Activated naive CD8-positive, alpha-beta T cell treated with anti-CD3 and anti-CD28 coated beads, Interleukin-2, amount 50 U/mL, for 24 hours (primary cell): ENCODE measurements at regions not wholly inside any gene's neighbourhood (a gene's known extent, or its start where the extent isn't known, plus 50 kb on each side); places are given as distances from the start of the nearest gene placed in this dataset.
"Not testable (repeated sequence)": the region's sequence is repeated elsewhere in the genome, so short reads cannot be mapped to it uniquely, and the experiment has no call there.

ENCODE experiments used
- ATAC-seq: fragments of 150-1000 bp; cut with Tn5 transposase; one replicate; pipeline ENCODE4 v1.10.0; 2021
- DNase-seq: peaks from one replicate; pipeline ENCODE4 v3.0.0; 2021
- H3K27ac Mint-ChIP-seq: one replicate; pipeline ENCODE4 v1.8.0; 2021; ENCODE audit warnings: mild to moderate bottlenecking, mixed read lengths
- H3K27me3 Mint-ChIP-seq: one replicate; pipeline ENCODE4 v1.8.0; 2021; ENCODE audit warnings: mixed read lengths
- H3K36me3 Mint-ChIP-seq: one replicate; pipeline ENCODE4 v1.8.0; 2021; ENCODE audit warnings: low read depth, mixed read lengths
- H3K4me1 Mint-ChIP-seq: one replicate; pipeline ENCODE4 v1.8.0; 2021; ENCODE audit warnings: mixed read lengths
- H3K4me3 Mint-ChIP-seq: one replicate; pipeline ENCODE4 v1.8.0; 2021; ENCODE audit warnings: mild to moderate bottlenecking, moderate library complexity, mixed read lengths
- H3K9me3 Mint-ChIP-seq: one replicate; pipeline ENCODE4 v1.8.0; 2021; ENCODE audit warnings: mixed read lengths

DNA sequence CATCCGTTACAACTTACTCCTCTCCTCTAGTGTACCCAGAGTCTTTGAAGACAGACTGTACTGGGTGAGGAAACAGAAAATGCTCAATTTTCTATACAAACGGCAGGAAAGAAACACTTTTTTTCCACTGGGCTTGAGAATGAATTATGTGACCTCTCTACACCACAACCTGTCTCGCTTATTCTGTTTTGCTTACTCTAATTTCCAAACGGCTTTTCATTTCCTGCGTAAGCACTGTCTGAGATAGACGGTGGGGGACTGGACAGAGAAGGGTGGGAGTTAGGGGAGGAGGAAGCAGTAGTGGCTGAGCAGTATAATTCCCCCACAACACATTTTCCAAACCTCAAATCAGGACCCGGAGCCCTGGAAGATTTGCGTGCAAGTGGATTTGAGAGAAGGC lies 191.4 kb upstream of the SDK2 start:
- no peak for ATAC-seq
- Mint-ChIP-seq H3K27me3 (peaks cover 2% of the 10 kb centered on the region), H3K9me3 (peaks cover 13% of the 10 kb centered on the region), H3K27ac (no peak overlapping the region), H3K4me3 (no peak overlapping the region), H3K4me1 (peaks cover 15% of the 10 kb centered on the region), H3K36me3 (no peaks in the 10 kb centered on the region)
- DNase-seq = no peak

DNA sequence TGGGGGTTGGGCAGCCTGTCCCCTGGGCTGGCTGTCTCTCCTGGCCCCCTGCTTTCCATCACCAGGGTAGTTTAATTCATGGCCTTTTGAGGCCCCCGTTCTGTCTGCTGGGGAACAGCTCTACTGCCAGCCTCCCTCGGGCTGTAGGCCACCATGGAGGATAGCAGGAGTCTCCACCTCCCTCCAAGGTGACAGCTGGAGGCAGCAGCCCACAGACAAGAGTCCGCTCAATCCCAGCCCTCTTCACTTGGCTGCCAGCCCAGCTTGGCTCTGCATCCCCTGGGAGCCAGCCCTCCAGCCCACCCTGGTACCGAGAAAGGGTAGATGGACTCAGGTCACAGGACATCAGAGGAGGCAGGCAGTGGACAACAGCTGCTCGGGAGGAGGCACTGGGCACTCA lies 194.6 kb upstream of the SDK2 start:
- H3K9me3 Mint-ChIP-seq = peaks cover 13% of the 10 kb centered on the region
- DNase-seq (no peak), ATAC-seq (no peak)
- no peak overlapping the region for H3K4me3 Mint-ChIP-seq
- H3K36me3 Mint-ChIP-seq = no peaks in the 10 kb centered on the region
- peaks cover 2% of the 10 kb centered on the region for H3K27me3 Mint-ChIP-seq
- no peak overlapping the region for H3K27ac Mint-ChIP-seq
- peaks cover 11% of the 10 kb centered on the region for H3K4me1 Mint-ChIP-seq

DNA sequence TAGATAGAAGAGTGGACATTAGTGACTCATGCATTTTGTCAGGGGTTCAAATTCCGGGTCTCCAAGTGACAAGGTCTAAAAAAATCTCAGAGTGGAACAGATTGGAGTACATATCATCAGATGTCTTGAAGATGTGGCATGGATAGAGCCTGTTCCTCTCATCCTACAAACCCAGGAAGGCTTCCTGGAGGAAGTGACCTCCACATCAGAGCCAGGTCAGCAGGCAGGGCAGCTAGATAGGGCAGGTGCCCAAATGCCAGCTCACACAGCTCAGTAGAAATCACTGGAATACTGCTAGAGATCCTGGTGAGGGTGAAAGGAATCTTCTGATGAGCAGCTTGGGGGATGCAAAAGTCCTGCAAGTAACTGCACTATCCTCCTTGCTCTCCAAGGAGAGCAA lies 196.6 kb upstream of the SDK2 start:
- Mint-ChIP-seq H3K27ac (no peak overlapping the region), H3K36me3 (no peaks in the 10 kb centered on the region), H3K9me3 (peaks cover 13% of the 10 kb centered on the region), H3K27me3 (no peaks in the 10 kb centered on the region), H3K4me1 (peaks cover 3% of the 10 kb centered on the region), H3K4me3 (no peak overlapping the region)
- DNase-seq (no peak), ATAC-seq (no peak)

GRCh38 chr17:73841431-73842060 lies 197.3 kb upstream of the SDK2 start:
- H3K4me1 Mint-ChIP-seq = peaks cover 1% of the 10 kb centered on the region
- no peak overlapping the region for H3K4me3 Mint-ChIP-seq
- DNase-seq (no peak), ATAC-seq (peak; percentile 58)
- H3K27ac Mint-ChIP-seq = no peak overlapping the region
- peaks cover 12% of the 10 kb centered on the region for H3K9me3 Mint-ChIP-seq
- no peaks in the 10 kb centered on the region for H3K27me3 Mint-ChIP-seq
- no peaks in the 10 kb centered on the region for H3K36me3 Mint-ChIP-seq

DNA sequence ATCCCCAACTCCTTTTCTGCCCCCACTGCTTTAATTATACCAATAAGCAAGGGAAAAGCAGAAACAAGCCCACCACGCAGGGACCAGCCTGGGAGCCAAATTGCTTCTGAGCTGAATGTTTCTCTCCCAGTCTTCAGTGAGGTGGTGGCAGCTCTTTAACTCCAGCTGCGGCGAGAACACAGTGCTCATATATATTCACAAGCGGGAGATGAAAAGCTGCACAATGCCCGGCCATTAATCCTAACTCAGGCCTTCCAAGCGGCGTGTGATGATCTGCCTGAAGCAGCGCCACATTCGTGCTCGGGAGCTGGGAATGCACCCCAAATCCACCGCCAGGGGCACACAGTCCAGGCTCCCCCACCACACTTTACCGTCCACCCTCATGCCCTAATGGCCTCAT lies 203.7 kb upstream of the SDK2 start:
- H3K27me3 Mint-ChIP-seq = no peaks in the 10 kb centered on the region
- peaks cover 2% of the 10 kb centered on the region for H3K4me1 Mint-ChIP-seq
- no peak for DNase-seq
- no peaks in the 10 kb centered on the region for H3K9me3 Mint-ChIP-seq
- ATAC-seq = no peak
- H3K27ac Mint-ChIP-seq = no peak overlapping the region
- H3K36me3 Mint-ChIP-seq = no peaks in the 10 kb centered on the region
- no peak overlapping the region for H3K4me3 Mint-ChIP-seq

DNA sequence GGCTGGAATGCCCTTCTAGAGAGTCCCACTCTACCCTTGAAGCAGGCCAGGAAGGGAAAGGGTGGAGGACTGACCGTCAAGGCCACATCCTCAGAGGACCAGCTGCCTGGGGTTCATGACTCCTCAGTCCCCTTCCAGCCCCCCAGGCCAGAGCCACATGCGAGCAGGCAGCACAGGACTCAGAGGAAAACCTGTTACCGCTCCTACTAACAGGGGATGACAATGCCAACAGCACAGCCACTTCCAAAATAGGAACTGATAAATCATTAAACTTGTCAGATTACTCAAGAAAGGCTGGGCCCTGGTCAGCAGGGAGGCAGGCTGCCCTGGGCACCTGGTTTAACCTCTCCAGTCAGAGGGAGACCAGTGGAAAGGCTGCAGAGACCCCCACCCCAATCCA lies 206.2 kb upstream of the SDK2 start:
- ATAC-seq = no peak
- no peak for DNase-seq
- Mint-ChIP-seq H3K27ac (no peak overlapping the region), H3K36me3 (no peaks in the 10 kb centered on the region), H3K4me3 (no peak overlapping the region), H3K27me3 (no peaks in the 10 kb centered on the region), H3K9me3 (peaks cover 7% of the 10 kb centered on the region), H3K4me1 (peaks cover 2% of the 10 kb centered on the region)

GRCh38 chr17:73851091-73851490 lies 206.8 kb upstream of the SDK2 start:
- H3K4me3 Mint-ChIP-seq = no peak overlapping the region
- no peak overlapping the region for H3K27ac Mint-ChIP-seq
- no peak for DNase-seq
- peaks cover 2% of the 10 kb centered on the region for H3K4me1 Mint-ChIP-seq
- no peaks in the 10 kb centered on the region for H3K36me3 Mint-ChIP-seq
- H3K27me3 Mint-ChIP-seq = no peaks in the 10 kb centered on the region
- ATAC-seq = no peak
- peaks cover 7% of the 10 kb centered on the region for H3K9me3 Mint-ChIP-seq

- Mint-ChIP-seq H3K9me3 (peaks cover 7% of the 10 kb centered on the region), H3K27ac (no peak overlapping the region), H3K4me1 (peaks cover 2% of the 10 kb centered on the region), H3K4me3 (no peak overlapping the region), H3K36me3 (no peaks in the 10 kb centered on the region), H3K27me3 (no peaks in the 10 kb centered on the region)
- ATAC-seq (no peak), DNase-seq (no peak)
Observed at GRCh38 chr17:73851921-73852320, 207.7 kb upstream of the SDK2 start.

- Mint-ChIP-seq H3K9me3 (peaks cover 7% of the 10 kb centered on the region), H3K27ac (no peak overlapping the region), H3K36me3 (no peaks in the 10 kb centered on the region), H3K27me3 (no peaks in the 10 kb centered on the region), H3K4me1 (peaks cover 6% of the 10 kb centered on the region), H3K4me3 (no peak overlapping the region)
- DNase-seq (no peak), ATAC-seq (no peak)
Observed at GRCh38 chr17:73855720-73856333, 211.6 kb upstream of the SDK2 start.

DNA sequence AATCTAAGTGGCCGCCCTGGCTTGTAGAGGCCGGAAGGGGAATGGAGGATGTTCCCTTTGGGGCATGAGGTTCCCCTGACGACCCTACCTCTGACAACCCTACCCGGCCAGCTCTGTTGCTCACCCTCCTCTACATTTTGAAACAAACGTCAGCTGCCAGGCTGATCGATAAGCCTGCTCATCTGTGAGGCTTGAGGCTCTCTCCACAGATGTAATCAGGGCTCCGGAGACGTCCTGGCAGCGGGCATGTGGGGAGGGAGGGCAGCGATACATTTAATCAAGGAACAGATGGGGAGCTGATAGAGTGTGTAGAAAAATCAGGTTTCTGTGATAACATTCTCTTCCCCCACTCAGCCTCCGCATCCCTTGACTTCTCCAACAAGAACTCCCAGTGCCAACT lies 212.3 kb upstream of the SDK2 start:
- ATAC-seq = no peak
- H3K27ac Mint-ChIP-seq = no peak overlapping the region
- H3K4me3 Mint-ChIP-seq = no peak overlapping the region
- no peaks in the 10 kb centered on the region for H3K27me3 Mint-ChIP-seq
- DNase-seq = no peak
- H3K36me3 Mint-ChIP-seq = no peaks in the 10 kb centered on the region
- H3K4me1 Mint-ChIP-seq = peaks cover 3% of the 10 kb centered on the region
- peaks cover 7% of the 10 kb centered on the region for H3K9me3 Mint-ChIP-seq

DNA sequence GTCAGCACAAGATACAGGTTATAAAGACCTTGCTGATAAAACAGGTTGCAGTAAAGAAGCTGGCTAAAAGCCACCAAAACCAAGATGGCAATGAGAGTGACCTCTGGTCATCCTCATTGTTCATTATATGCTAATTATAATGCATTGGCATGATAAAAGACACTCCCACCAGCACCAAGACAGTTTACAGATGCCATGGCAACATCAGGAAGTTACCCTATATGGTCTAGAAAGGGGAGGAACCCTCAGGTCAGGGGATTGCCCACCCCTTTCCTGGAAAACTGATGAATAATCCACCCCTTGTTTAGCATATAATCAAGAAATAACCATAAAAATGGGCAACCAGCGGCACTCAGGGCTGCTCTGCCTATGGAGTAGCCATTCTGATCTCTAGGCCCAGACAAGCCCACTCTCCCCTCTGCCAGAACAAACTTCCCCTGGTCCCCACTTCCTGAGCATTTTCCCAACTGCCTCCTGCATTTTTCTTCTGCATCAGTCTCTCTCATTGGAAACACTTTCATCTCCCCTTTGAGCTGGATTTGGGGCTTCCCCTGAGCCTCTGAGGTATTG lies 215.3 kb upstream of the SDK2 start:
- not testable (repeated sequence) for ATAC-seq, H3K9me3 Mint-ChIP-seq, DNase-seq, H3K4me3 Mint-ChIP-seq, H3K27ac Mint-ChIP-seq, H3K4me1 Mint-ChIP-seq, H3K36me3 Mint-ChIP-seq, H3K27me3 Mint-ChIP-seq

DNA sequence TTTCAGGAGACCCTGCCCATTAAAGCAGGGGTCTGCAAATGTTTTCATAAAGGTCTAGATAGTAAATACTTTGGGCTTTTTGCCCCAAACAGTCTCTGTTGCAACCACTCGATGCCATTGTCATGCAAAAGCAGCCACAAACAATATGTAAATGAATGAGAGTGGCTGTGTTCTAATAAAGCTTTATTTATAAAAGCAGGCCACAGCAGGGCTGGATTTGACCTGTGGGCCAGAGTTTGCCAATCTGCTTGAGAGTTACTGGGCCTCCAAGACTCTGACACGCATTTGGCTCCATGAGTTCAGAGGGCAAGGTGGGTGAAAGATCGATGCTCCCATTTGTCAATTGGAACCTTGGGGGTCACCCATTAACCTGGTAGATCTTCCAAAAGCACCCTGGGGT lies 217.3 kb upstream of the SDK2 start:
- DNase-seq = no peak
- peaks cover 3% of the 10 kb centered on the region for H3K4me1 Mint-ChIP-seq
- H3K36me3 Mint-ChIP-seq = no peaks in the 10 kb centered on the region
- no peak for ATAC-seq
- no peaks in the 10 kb centered on the region for H3K9me3 Mint-ChIP-seq
- H3K27ac Mint-ChIP-seq = no peak overlapping the region
- H3K27me3 Mint-ChIP-seq = no peaks in the 10 kb centered on the region
- H3K4me3 Mint-ChIP-seq = no peak overlapping the region

DNA sequence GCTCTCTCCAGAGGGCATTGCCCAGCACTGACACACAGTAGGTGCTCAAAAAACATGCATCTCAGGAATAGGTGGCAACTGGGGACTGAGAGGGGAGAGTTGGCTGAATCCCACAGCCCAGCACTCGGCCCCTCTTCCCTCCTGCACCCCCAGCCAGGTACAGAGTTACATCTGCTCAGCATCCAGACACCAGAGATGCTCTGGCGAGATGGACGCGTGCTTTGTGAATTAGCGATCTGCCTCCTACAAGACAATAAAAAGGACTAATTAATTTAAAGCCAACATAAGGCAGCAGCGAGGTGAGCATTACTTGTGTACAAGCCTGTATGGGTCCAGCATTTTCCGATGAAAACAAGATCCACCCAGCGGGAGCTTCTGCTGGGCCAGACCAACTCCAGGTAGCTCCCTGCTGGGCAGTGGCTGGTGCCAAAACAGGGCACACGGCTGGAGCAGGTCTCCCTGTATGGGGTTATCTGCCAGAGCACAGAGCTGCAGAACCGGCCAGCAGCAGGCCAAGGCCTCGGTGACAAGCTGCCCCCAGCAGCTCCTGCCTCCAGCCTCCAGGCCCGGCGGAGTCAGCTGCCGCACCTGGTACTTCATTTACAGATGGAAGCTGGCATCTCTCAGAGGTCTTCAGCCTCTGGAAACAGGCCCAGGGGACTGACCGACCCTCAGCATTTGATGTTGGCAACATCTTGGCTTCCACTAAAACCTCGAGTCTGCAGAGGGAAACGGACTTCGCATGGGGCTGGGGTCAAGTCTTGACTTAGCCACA lies 219.7 kb upstream of the SDK2 start:
- no peak for ATAC-seq
- DNase-seq = no peak
- no peak overlapping the region for H3K4me3 Mint-ChIP-seq

DNA sequence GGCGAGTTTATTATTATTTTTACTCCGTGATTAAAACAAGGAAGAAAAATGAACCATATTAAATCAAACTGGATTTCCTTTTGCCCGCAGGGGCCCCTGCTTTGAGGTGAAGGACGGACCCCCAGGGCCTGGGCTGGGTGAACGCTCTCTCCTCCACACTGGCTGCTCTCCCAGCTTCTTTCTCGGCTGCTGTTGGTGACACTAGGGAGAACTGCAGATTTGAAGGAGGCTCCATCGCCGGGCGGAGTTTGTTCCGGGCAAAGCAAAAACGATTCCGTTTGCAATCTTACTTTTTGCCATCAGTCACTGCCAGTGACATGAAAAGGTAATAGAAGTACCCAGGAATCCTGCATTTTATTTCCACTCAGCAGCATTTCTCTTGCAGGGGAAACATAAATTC lies 221.6 kb upstream of the SDK2 start:
- no peaks in the 10 kb centered on the region for H3K27me3 Mint-ChIP-seq
- DNase-seq (no peak), ATAC-seq (no peak)
- no peaks in the 10 kb centered on the region for H3K4me1 Mint-ChIP-seq
- no peak overlapping the region for H3K4me3 Mint-ChIP-seq
- H3K27ac Mint-ChIP-seq = no peak overlapping the region
- no peaks in the 10 kb centered on the region for H3K9me3 Mint-ChIP-seq
- H3K36me3 Mint-ChIP-seq = no peaks in the 10 kb centered on the region

More for the DNA sequence above, 219.7 kb upstream of the SDK2 start:
- peaks cover 3% of the 10 kb centered on the region for H3K4me1 Mint-ChIP-seq
- H3K27ac Mint-ChIP-seq = no peak overlapping the region
- no peaks in the 10 kb centered on the region for H3K36me3 Mint-ChIP-seq
- no peaks in the 10 kb centered on the region for H3K9me3 Mint-ChIP-seq
- H3K27me3 Mint-ChIP-seq = no peaks in the 10 kb centered on the region

DNA sequence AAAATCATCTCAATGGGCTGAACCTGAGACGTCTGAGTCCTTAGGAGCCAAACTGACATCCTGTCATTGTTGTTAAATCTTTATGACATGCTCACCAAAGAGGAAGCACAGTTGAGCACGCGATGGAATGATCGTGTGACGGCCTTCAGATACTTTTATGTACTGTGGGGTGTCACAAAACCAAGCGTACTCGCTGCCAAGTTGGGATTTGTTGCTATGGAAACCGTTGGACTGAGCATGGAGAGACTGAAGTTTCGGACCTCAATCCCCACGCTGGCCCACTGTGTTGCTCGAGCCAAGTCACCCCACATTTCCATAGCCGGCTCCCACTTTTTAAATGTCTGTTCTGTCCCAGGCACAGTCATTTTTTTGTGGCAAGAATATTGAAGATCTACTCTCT lies 222.8 kb upstream of the SDK2 start:
- H3K36me3 Mint-ChIP-seq = no peaks in the 10 kb centered on the region
- no peak overlapping the region for H3K4me3 Mint-ChIP-seq
- ATAC-seq (no peak), DNase-seq (no peak)
- no peaks in the 10 kb centered on the region for H3K9me3 Mint-ChIP-seq
- no peaks in the 10 kb centered on the region for H3K27me3 Mint-ChIP-seq
- no peaks in the 10 kb centered on the region for H3K4me1 Mint-ChIP-seq
- no peak overlapping the region for H3K27ac Mint-ChIP-seq
